Liver (tissue), 3 donors: ENCODE measurements at regions not wholly inside any gene's neighbourhood (a gene's known extent, or its start where the extent isn't known, plus 50 kb on each side); places are given as distances from the start of the nearest gene placed in this dataset.

Experiments used
- EGR1 ChIP-seq, 2 donors: IDR thresholded peaks; 2 replicates each; pipeline ENCODE4 v1.6.1; 2016 to 2018; ENCODE audit warnings: antibody characterized with exemption in 2 of 2, low read depth in 2 of 2
- FOXA1 ChIP-seq: IDR thresholded peaks from 2 replicates; pipeline ENCODE4 v1.6.1; 2016; ENCODE audit warnings: antibody characterized with exemption
- RAD21 ChIP-seq, 2 donors: IDR thresholded peaks; 2 replicates each; pipeline ENCODE4 v1.6.1; 2016; ENCODE audit warnings: antibody characterized with exemption in 2 of 2, mild to moderate bottlenecking in 2 of 2
- SP1 ChIP-seq: IDR thresholded peaks from 2 replicates; pipeline ENCODE4 v1.6.1; 2018; ENCODE audit warnings: antibody characterized with exemption, mild to moderate bottlenecking
- TAF1 ChIP-seq: conservative IDR thresholded peaks from 2 replicates; pipeline ENCODE4 v1.6.1; 2016; ENCODE audit warnings: antibody characterized with exemption, mild to moderate bottlenecking
- YY1 ChIP-seq: IDR thresholded peaks from 2 replicates; pipeline ENCODE4 v1.6.1; 2016; ENCODE audit warnings: antibody characterized with exemption, mild to moderate bottlenecking
- TF ChIP-seq, protein P1 (sequence below): fragments of 150-350 bp; IDR thresholded peaks from 2 replicates; pipeline ENCODE4 v1.5.1; 2017; ENCODE audit warnings: improper control_type of control experiment, low read depth, low read length; ENCODE audit not compliant: missing input control
- TF ChIP-seq, protein P2 (sequence below): IDR thresholded peaks from 2 replicates; pipeline ENCODE4 v1.6.1; 2016; ENCODE audit warnings: antibody characterized with exemption, mild to moderate bottlenecking
- TF ChIP-seq, protein P3 (sequence below): IDR thresholded peaks from 2 replicates; pipeline ENCODE4 v1.6.1; 2016; ENCODE audit warnings: antibody characterized with exemption
- TF ChIP-seq, protein P4 (sequence below): IDR thresholded peaks from 2 replicates; pipeline ENCODE4 v1.6.1; 2016; ENCODE audit warnings: antibody characterized with exemption
- donor health status: healthy.
- donor health status: healthy.

DNA sequence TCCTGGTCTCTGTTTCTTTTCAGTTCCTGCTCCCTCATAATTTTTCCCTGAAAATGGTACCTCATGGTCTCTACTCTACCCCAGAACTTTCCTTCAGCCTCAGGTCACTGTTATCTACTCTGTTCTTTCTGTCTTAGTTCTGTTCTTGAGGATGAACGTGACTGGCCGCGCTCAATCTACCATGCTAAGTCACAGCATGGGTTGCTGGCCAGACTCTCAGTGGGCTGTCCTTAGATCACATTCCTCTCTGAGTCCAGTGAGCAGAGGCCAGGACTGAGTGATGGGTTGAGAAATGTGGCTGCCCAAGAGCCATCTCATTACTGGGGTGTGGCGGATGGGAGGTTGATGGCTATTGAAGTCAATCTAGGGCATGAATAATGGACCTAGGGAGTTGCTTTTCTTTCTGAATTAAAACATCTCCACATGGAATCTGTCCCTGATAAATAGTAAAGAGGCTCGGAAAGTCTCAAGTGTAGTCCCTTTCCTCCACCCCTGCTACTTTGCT is 164.0 kb upstream of the DTNBP1 start:
- TF ChIP-seq EGR1 (IDR thresholded peaks at IDR 0.05; ENCODE audit: low read depth in 2 of 2) = no peak
- no peak for TF ChIP-seq YY1
- TF ChIP-seq RAD21 (IDR thresholded peaks at IDR 0.05) = no peak
- TF ChIP-seq, protein P1, sequence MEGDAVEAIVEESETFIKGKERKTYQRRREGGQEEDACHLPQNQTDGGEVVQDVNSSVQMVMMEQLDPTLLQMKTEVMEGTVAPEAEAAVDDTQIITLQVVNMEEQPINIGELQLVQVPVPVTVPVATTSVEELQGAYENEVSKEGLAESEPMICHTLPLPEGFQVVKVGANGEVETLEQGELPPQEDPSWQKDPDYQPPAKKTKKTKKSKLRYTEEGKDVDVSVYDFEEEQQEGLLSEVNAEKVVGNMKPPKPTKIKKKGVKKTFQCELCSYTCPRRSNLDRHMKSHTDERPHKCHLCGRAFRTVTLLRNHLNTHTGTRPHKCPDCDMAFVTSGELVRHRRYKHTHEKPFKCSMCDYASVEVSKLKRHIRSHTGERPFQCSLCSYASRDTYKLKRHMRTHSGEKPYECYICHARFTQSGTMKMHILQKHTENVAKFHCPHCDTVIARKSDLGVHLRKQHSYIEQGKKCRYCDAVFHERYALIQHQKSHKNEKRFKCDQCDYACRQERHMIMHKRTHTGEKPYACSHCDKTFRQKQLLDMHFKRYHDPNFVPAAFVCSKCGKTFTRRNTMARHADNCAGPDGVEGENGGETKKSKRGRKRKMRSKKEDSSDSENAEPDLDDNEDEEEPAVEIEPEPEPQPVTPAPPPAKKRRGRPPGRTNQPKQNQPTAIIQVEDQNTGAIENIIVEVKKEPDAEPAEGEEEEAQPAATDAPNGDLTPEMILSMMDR = no peak
- TF ChIP-seq, protein P2, sequence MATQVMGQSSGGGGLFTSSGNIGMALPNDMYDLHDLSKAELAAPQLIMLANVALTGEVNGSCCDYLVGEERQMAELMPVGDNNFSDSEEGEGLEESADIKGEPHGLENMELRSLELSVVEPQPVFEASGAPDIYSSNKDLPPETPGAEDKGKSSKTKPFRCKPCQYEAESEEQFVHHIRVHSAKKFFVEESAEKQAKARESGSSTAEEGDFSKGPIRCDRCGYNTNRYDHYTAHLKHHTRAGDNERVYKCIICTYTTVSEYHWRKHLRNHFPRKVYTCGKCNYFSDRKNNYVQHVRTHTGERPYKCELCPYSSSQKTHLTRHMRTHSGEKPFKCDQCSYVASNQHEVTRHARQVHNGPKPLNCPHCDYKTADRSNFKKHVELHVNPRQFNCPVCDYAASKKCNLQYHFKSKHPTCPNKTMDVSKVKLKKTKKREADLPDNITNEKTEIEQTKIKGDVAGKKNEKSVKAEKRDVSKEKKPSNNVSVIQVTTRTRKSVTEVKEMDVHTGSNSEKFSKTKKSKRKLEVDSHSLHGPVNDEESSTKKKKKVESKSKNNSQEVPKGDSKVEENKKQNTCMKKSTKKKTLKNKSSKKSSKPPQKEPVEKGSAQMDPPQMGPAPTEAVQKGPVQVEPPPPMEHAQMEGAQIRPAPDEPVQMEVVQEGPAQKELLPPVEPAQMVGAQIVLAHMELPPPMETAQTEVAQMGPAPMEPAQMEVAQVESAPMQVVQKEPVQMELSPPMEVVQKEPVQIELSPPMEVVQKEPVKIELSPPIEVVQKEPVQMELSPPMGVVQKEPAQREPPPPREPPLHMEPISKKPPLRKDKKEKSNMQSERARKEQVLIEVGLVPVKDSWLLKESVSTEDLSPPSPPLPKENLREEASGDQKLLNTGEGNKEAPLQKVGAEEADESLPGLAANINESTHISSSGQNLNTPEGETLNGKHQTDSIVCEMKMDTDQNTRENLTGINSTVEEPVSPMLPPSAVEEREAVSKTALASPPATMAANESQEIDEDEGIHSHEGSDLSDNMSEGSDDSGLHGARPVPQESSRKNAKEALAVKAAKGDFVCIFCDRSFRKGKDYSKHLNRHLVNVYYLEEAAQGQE = no peak
- TF ChIP-seq, protein P3, sequence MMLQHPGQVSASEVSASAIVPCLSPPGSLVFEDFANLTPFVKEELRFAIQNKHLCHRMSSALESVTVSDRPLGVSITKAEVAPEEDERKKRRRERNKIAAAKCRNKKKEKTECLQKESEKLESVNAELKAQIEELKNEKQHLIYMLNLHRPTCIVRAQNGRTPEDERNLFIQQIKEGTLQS = no peak
- no peak for TF ChIP-seq SP1
- no peak for TF ChIP-seq TAF1
- TF ChIP-seq, protein P4, sequence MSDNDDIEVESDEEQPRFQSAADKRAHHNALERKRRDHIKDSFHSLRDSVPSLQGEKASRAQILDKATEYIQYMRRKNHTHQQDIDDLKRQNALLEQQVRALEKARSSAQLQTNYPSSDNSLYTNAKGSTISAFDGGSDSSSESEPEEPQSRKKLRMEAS = no peak
- no peak for TF ChIP-seq FOXA1
